Amniotic epithelial cell (primary cell): ENCODE measurements at regions not wholly inside any gene's neighbourhood (a gene's known extent, or its start where the extent isn't known, plus 50 kb on each side); places are given as distances from the start of the nearest gene placed in this dataset.

Experiments
- DNase-seq: peaks from one replicate; pipeline ENCODE4 v3.0.0-alpha.2; 2010; ENCODE audit warnings: low read depth

GRCh38 chrX:42519666-42520231, 258.2 kb downstream of the PPP1R2C start:
- peak; percentile 2 for DNase-seq

DNA sequence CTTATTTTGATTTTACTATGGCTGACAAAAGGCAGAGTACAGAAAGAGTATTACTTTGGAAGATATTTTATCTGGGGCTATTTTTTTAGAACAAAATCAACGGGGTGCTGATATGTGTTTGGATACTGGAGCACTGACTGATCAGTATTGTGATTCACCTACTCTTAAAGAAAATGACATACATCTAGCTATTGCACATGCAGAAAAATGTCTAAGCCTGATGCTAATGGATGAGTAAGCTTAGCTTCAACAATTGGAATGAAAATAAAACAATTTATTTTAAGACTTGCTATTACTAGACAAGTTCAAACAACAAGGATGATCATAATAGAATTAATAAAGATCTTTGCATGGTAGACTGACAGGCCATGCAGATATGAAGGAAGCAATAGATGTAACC, 262.0 kb downstream of the PPP1R2C start:
- no peak for DNase-seq

GRCh38 chrX:42505016-42505415, 272.9 kb downstream of the PPP1R2C start:
- no peak for DNase-seq

- no peak for DNase-seq
Observed at GRCh38 chrX:42499620-42500019, 278.3 kb downstream of the PPP1R2C start.

DNA sequence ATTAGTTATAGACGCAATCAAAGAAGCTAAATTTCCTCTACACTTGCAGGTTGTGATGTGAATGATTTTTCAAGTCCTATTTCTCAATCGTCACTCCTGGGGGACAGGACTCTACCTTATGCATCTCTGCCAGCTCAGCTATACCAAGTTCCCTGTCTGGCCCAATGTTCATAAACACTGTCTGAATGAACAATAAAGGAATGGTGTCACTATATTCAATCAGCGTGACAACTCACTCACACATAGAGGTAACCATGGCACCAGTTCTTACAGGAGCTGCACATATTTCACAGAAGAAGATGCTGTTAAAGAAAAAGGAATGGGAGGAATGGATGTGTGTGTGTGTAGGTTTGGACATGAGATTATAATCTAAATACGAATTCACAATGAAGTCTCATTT, 280.6 kb downstream of the PPP1R2C start:
- DNase-seq: no peak

DNA sequence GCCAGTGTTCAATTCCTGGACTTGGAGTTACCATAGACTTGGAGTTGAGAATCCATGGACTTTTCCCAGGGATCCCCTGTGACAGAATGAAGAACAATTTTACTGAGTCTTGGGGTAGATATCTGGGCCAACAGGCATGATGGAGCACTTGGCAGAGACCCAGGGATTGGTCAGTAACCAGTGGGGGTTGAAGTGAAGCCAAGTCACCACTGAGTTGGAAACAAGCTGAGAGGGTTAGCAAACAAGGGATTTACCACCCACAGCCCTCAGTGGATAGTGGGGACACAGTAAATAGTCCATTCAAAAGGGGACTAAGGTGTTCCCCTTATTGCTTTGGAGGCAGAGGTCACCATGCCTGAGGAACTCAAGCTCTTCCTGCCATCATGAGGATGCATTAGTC, 281.7 kb downstream of the PPP1R2C start:
- DNase-seq: no peak

DNA sequence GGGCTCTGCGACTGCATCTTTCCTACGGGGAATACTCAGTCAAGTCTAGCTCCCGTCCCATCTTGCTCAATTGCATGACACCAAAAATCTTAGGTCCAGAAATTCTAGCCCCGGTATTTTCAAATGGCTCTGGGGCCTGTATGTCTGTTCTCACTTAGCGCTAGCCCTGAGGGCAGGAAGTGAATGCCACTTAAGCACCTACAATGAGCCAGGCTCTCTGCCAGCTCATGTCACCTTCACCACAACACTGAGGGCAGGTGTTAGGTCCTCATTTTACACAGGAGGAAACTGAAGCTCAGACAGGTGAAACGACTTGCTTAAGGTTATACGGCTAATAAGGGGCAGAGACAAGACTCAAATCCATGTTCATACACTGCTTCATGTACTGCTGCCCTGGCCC, 282.8 kb downstream of the PPP1R2C start:
- no peak for DNase-seq

DNA sequence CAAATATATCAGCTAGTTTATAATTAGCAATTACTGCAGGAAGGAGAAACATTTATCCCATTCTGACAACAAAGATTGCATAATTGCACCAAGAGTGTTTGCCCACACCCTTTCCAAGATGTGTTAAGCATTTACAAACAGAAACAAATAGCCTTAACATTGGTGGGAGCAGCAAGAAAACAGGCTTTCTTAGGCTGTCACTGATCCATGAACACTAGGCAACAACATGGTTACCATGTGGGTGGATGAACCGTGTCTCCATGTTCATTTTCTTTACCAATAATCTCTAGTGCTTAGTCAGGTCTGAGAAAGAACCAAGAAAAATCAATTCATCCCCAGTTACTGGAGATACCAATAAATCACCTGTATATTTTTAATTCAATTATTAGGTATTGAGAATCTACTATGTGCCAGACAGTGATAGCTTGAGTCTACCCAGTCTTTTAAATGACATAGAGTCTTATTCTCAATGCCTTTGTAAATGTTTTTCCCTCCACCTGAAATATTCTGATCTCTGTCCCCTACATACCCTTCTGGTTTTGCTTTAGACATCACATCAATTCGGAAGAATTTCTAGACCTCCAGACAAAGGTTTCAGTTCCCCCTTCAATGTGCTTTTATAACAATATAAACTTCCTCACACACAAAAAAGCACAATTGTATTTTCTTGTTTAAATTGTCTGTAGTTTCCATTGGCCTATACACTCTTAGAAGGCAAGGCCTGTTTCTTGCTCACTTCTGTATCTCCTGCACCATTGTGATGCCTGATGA, 286.6 kb downstream of the PPP1R2C start:
- DNase-seq: no peak

DNA sequence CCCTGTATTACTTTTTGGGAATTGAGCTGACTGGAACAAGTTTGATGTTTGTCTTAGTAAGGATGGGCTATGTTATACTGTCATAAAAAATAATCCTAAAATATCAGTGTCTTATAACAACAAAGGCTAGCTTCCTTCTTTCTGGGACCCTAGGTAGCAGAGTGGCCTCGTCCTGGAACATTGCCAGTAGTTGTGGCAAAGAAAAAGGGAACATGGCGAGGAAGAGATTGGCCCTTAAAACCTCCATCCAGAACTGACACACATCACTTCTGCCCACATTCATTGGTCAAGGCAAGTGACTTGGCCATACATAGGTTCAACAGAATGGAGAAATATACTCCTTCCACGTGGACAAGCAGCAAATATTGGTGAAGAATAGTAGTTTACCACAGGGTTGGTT, 287.9 kb downstream of the PPP1R2C start:
- no peak for DNase-seq

GRCh38 chrX:42485601-42486000, 292.4 kb downstream of the PPP1R2C start:
- peak; percentile 1 for DNase-seq

DNA sequence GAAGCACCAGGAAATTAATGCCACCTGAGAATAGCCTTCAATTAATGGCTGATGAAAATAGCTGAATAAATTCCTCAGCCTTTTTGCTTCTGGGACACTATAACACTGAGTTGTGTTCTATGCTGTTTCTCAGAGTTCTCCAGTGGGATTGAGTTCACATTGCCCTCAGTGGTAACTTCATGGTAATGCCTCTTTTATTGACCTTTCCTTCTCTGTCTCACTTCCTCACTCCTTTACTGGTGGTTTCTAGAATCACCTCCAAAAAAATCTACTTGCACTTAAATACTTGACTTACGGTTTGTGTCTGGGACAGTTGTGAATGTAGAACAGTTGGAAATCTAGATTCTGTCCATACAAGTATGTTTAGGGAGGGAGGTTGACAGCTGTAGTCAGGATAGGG, 293.7 kb downstream of the PPP1R2C start:
- DNase-seq: no peak

DNA sequence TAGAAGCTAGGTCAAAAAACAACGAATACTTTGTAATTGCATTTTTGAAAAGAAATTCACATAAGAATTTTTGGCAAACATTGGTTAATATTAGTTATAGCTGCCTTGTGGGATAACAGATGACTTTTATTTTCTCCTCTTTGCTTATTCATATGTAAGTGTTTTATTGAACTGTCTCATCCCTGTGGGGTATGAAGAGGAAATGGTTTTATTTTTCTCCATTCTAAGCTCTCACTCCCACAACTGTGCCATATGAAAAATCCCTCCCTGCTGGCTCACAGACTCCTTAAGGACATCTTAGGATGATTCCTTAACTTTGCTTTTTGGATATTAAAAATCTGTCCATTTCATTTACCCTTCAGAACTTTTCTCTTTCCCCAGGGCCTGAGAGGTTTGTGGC, 300.6 kb downstream of the PPP1R2C start:
- DNase-seq: no peak

GRCh38 chrX:42472727-42473126, 305.2 kb downstream of the PPP1R2C start:
- DNase-seq: no peak

GRCh38 chrX:42466332-42467046, 311.5 kb downstream of the PPP1R2C start:
- DNase-seq: no peak

DNA sequence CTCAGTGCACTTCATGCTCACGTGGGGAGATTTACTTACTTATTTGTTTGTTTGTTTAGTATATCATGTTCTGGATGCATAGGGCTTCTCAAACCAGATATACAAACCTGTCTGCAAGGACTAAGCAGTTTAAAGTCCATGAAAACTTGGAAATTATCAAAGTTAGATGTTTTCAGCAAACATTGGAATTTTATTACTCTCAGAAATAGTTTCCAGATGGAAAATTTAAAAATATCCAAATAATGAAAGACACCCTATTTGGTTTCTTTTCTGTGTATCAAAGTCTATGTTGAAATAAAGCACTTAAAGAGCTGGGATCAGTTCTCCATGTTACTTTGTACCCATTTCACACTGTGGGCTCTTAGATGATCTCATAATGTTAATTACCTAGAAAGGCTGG, 312.1 kb downstream of the PPP1R2C start:
- no peak for DNase-seq

DNA sequence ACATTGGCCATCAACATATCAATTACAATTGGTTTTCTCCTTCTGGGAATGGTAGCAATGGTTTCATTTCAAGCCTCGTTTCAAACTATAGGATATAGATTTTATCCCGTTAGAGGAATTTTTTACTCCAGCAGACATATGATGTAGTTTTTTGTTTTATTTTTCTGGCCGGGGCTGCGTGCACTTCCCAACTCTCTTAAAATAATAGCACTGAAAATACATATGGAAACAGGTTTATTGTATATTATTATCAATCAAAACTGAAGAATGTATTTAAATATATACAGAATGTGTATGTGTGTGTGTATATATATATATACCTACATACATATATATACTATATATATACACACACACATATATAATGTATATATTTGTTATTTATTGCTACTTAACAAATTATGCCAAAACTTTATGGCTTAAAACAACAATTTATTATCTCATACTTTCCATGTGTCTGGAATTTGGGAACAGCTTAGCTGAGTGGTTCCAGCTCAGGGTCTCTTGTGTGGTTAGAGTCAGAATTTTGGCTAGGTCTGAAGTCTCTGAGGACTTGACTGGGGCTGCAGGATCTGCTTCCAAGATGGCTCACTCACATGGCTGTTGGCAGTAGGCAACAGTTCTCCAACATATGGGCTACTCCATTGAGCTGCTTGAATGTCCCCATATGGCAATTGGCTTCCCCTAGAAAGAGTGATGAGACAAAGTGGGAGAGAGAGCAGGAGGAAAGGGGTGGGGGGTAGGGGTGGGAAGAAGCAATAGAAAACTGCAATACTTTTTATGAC, 314.1 kb downstream of the PPP1R2C start:
- DNase-seq: no peak

- no peak for DNase-seq
Observed at GRCh38 chrX:42462917-42463316, 315.0 kb downstream of the PPP1R2C start.

DNA sequence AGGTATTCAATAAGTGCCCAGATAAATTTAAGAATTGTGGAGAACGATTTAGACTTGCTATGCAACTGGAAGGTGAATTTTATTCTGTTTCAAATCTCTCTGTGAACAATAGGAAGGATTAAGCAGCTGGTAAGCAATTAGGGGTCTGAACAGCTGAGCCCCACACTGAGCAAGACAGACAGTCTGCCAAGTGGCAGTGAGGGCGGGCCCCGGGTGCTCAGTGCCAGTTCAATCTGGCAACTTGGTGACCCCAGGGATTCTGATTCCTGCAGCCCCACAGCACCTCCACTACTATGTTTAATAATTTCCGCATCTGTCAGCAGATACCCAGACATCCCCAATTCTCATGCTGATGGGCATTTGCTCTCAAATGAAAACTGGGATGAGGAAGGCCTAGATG, 317.3 kb downstream of the PPP1R2C start:
- no peak for DNase-seq

DNA sequence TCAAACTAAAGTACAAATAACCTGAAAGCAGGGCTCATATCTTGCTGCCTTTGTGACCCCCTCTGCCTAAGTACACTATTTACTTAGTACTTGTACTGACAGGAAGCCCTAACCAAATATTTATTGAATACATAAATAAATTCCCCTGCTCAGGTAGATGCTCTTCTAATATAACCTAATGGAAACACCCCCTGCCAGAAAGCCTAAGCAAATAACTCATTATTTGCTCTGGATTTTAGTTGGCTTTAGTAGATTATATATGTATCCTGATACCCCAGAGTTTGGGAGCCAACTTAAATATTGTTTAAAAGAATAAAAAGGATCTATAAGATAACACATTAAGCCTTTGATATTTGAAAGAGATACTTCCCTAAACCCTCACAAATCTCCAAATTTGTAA, 318.2 kb downstream of the PPP1R2C start:
- DNase-seq: no peak

- no peak for DNase-seq
Observed at GRCh38 chrX:42456176-42456700, 321.7 kb downstream of the PPP1R2C start.

DNA sequence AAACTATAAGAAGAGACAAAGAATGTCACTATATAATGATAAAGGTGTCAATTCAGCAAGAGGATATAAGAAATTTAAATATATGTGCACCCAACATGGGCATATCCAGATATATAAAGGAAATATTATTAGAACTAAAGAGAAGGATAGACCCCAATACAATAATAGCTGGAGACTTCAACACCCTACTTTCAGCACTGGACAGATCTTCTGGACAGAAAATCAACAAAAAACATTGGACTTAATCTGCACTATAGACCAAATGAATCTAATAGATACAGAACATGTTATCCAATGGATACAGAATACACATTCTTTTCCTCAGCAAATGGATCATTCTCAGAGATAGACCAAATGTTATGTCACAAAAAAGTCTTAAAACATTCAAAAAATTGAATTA, 327.7 kb downstream of the PPP1R2C start:
- DNase-seq: no peak

DNA sequence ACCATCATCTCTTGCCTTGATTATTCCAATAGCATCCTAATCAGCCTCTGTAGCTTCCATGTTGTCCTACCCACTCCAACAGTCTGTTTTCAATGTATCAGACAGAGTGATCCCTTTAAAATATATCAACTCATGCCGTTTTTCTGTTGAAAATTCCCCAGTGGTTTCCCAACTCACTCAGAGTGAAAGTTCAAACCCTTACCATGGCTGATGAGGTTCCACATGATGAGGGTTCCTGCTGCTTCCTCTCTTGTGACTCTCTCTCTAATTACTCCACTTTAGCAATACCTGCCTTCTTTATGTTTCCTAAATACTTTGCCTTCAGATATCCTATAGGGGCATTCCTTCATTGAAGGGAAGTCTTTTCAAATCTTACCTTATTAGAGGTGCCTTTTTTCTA, 334.7 kb downstream of the PPP1R2C start:
- no peak for DNase-seq
